Posterior vena cava (tissue), 2 donors: ENCODE measurements at regions not wholly inside any gene's neighbourhood (a gene's known extent, or its start where the extent isn't known, plus 50 kb on each side); places are given as distances from the start of the nearest gene placed in this dataset.

Experiments used
- DNase-seq: peaks from one replicate; pipeline ENCODE4 v3.0.0-alpha.2; 2020; ENCODE audit warnings: low spot score
- intact Hi-C, 2 donors: fragments of 100-400 bp; cut with DNase I; formaldehyde crosslinking; loops; one replicate each; pipeline versions ENCODE4 v1.14.1 to v1.14.2; 2022 to 2023
- donor health status: DM: yes; HTN: yes; CAD: no.
- donor health status: DM: yes; HTN: yes; CAD: no.

DNA sequence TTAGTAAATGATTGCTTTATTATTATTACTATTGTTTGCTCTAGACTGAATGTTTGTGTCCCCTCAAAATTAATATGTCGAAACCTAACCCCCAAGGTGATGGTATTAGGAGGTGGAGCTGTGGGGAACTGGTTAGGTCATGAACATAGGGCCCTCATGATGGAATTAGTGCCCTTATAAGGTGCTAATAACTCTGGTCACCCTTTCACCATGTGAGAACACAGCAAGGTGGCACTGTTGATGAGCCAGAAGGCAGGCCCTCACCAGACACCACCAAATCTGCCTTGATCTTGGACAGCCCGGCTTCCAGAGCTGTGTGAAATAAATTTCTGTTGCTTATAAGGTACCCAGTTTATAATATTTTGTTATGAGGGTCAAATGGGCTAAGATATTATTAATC lies 95.8 kb downstream of the BDNF start:
- intact Hi-C loops, result no loop called here
- no peak for DNase-seq

DNA sequence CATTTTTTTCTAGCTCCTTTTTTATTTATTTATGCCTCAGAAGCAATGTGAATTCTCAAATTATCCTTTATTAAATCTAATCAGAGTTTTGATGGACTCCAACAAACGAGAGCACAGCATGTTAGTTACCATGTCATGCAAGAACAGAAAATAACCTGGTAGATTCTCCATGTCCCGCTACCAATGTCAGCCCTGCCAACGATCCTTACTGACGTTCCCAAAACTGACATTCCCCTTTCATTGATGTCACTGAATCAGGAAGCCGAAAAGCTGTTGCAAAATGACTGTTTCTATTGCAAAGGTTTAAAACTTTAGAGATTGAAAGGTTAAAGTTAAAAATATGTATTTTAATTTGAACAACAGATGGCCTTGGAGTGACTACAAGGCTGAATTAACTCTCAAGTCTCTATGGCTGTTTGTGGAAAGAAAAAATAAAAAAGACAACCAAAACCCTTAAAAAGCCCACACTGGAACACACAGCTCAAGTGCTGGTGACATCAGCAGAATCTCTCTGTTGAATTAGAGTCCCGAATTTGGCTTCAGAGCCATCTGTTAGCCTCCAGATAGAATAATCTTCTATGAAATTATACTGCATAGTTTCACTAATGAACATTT lies 96.8 kb downstream of the BDNF start:
- intact Hi-C loops, result no loop called here
- DNase-seq, result no peak

DNA sequence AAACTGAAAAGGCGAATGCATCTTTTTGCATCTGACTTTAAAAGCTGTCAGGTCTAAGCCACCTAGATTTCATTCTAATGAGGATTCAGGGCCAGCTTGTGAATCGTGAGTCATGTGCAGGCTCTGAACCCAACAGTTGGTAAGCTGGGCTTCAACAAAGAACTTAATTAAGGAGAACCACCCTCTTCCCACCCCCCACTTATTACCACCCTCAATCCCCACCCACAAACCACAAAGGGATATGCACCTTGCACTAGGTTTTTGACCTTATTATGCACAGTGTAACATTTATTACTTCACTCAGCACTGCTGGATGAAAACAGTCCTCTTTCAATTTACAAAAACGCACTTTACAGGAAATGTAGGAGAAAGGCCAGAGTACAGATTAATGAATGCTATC lies 94.1 kb upstream of the LIN7C start:
- intact Hi-C loops, result no loop called here
- DNase-seq, result no peak

- intact Hi-C loops, result no loop called here
- DNase-seq, result no peak
Measured at GRCh38 chr11:27599217-27599616, 92.6 kb upstream of the LIN7C start.

DNA sequence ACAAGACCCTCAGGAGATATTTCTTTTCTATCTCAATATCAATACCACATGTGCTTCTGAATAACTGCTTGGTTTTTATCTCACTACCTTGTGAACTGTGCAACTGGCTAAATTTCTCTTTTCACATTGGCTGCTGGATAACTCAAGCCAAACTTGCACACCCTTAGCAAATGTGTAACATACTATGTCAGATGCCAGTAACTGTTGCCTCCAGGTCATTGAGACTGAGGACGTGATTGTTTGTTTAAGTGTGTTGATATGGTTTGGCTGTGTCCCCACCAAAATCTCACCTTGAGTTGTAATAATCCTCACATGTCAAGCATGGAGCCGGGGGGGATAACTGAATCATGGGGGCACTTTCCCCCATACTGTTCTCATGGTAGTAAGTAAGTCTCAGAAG lies 90.2 kb upstream of the LIN7C start:
- intact Hi-C loops, result loop anchor here in 1 of 2 donors (2.0 kb wide), 1 partner anchor 46 kb away; no protein-coding TSS in a partner anchor
- DNase-seq, result no peak

DNA sequence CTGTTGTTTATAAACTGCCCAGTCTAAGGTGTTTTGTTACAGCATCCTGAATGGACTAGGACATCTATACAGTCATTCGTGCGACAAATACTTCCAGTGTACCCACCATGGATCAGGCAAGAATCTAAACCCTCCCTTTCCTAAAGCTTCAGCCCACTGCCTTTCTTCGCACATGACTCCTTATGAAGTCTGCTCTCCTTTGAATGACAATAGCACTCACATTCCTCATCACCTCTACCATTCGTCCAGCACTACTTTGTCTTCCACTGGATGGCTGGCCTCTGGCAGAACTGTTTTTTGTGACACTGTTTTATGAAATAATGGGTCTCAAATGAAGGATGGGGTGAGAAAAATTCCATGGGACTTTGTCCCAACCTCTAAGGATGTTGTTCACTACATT lies 89.8 kb upstream of the LIN7C start:
- intact Hi-C loops, result loop anchor here in 1 of 2 donors (2.0 kb wide), 1 partner anchor 46 kb away; no protein-coding TSS in a partner anchor
- DNase-seq, result no peak

DNA sequence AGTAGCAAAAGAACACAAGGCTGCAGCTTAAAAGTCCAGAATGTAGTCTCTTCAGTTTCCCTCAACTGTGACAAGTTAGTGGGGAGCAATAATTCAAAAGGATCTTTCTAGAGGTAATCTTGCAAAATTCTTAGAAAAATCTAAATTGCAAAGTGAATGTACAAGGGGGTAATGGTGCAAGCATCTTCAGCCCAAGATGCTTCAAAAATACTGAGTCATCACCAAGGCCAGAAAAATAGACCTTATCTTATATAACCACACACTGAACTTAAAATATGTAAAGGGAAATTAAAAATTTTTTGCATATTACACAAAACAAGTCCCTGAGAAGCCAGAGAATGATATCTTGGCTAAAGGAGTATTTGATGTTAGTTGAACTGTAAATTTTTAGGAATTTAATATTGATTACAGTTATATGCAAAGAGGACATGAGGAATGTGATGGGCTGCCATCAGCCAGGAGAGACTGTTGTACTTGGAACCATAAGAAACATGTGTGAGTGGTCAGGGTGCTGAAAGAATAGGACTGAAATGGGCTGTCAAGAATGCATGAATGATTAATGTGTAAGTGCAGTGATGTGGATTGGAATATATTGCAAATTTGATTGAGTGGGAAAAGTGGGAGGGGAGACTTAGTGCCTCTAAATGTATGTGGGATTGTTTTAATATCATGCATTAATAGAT lies 85.7 kb upstream of the LIN7C start:
- intact Hi-C loops, result no loop called here
- DNase-seq, result no peak

- intact Hi-C loops, result no loop called here
- no peak for DNase-seq
Measured at GRCh38 chr11:27582621-27583020, 76.1 kb upstream of the LIN7C start.

DNA sequence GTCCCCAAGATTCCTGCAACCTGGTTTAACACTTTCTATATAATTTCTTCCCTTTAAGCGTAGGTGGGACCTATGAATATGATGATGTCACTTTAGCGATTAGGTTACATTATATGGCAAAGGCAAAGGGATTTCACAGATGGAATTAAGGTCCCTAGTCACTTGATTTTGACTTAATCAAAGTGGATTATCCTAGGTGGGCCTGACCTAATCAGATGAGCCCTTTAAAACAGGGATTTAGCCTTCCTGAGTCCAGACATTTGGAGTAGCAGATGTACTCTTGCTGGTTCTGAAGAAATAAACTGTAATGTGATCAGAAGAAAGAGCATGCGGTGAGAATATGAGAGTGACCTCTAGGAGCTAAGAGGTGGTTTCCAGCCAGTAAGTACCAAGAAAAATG lies 67.8 kb upstream of the LIN7C start:
- intact Hi-C loops, result no loop called here

GRCh38 chr11:27573024-27573423 lies 66.5 kb upstream of the LIN7C start:
- intact Hi-C loops, result no loop called here
- no peak for DNase-seq

More for the DNA sequence above, 67.8 kb upstream of the LIN7C start:
- no peak for DNase-seq

GRCh38 chr11:27571154-27571810 lies 64.7 kb upstream of the LIN7C start:
- intact Hi-C loops, result no loop called here
- no peak for DNase-seq

GRCh38 chr11:27570542-27570941 lies 64.0 kb upstream of the LIN7C start:
- intact Hi-C loops, result no loop called here
- DNase-seq, result no peak

DNA sequence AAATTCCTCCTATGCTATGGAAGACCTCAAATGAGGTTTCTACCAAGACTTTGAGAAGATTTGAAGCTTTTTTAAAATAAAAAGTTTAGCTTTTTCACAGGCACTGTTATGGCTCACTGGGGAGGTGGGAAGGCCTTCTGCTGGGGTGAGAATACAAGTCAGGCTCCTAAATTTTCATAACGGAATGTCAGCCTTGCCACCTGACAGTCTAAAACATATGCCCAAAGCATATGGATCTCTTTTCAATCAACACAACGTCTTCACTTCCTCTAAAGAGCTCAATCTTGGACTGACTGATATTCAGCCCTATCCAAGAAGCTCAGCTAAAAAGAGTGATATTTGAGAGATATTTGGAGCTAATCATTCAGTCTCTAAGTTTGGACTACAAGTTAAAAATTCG lies 57.1 kb upstream of the LIN7C start:
- no peak for DNase-seq
- intact Hi-C loops, result no loop called here

DNA sequence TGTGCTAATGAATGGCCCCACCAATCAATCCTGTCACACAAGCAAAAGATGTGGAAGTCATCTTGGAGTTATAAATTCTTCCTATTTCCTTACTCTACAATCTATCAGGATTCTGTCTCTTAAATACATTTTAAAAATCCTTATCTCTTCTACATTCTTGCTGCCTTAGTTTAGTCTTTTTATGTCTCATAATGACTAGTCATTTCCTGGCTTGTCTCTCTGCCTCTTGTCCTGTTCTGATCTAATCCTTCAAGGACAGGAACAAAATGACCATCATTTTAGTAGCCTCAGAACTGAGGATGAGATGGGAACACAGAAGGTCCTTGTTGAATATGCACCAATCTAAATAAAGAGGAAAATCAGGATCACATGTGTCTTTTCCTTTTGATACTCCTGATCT lies 56.6 kb upstream of the LIN7C start:
- intact Hi-C loops, result no loop called here
- DNase-seq, result no peak

DNA sequence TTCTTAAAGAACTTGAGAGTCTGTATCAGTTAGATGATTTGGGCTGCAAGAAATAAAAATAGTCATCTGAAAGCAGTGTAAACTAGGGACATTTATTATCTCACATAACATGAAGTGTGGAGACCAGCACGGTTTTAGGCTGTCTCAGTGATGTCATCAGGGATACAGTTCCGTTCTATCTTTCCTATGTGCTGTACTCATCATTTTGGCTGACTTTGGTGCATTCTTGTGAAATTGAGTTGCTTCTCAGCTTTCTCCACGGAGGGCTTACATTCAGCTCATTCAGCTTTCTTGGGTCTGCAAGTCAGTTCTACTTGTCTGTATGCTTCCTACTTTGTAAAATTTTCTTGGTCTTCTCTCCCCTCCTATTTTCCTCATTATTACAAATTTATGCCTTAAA lies 51.8 kb upstream of the LIN7C start:
- DNase-seq, result no peak
- intact Hi-C loops, result no loop called here

DNA sequence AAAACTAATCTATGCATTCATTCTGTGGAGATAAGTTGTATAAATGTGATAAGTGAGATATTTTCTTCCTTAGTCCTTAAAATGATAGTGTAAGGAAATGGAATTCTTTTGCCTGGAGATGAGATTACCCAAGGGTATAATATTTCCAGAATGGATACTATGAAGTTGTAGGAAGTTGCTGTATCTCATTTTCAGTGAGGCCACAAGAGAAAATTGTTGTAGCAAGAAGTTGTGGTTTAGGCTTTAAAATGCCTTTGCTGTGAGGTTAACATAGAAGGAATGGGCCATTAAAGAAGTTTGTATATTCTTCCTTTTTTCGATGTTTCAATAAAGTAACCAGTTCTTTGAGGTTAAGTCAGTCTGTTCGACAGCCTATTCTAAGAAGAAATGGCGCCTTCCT lies 50.7 kb upstream of the LIN7C start:
- DNase-seq, result no peak
- intact Hi-C loops, result no loop called here
